ENCODE measurements at regions not wholly inside any gene's neighbourhood (a gene's known extent, or its start where the extent isn't known, plus 50 kb on each side); places are given as distances from the start of the nearest gene placed in this dataset.

GRCh38 chr6:113258771-113259170 lies 598.4 kb upstream of the MARCKS start:
- Mint-ChIP-seq H3K27me3 (ENCODE audit: low read depth, poor library complexity) (peaks cover 4% of the 10 kb centered on the region), H3K4me3 (no peak overlapping the region), H3K4me1 (no peaks in the 10 kb centered on the region), H3K9me3 (peaks cover 36% of the 10 kb centered on the region), H3K27ac (no peak overlapping the region), H3K36me3 (ENCODE audit: low read depth) (peaks cover 1% of the 10 kb centered on the region)
- TF ChIP-seq CTCF (IDR thresholded peaks at IDR 0.05) = no peak
- DNase-seq = no peak

- peaks cover 59% of the 10 kb centered on the region for H3K9me3 Mint-ChIP-seq
- peaks cover 36% of the 10 kb centered on the region for H3K36me3 Mint-ChIP-seq (ENCODE audit: low read depth)
- H3K27ac Mint-ChIP-seq = no peak overlapping the region
- no peak for TF ChIP-seq CTCF (IDR thresholded peaks at IDR 0.05)
- no peaks in the 10 kb centered on the region for H3K4me1 Mint-ChIP-seq
- no peaks in the 10 kb centered on the region for H3K27me3 Mint-ChIP-seq (ENCODE audit: low read depth, poor library complexity)
- no peak overlapping the region for H3K4me3 Mint-ChIP-seq
- no peak for DNase-seq
Observed at GRCh38 chr6:113271437-113271836, 585.7 kb upstream of the MARCKS start.

GRCh38 chr6:113276601-113277000 lies 580.5 kb upstream of the MARCKS start:
- Mint-ChIP-seq H3K27me3 (ENCODE audit: low read depth, poor library complexity) (no peaks in the 10 kb centered on the region), H3K4me3 (no peak overlapping the region), H3K4me1 (no peaks in the 10 kb centered on the region), H3K27ac (no peak overlapping the region), H3K36me3 (ENCODE audit: low read depth) (peaks cover 5% of the 10 kb centered on the region), H3K9me3 (peaks cover 9% of the 10 kb centered on the region)
- DNase-seq = no peak
- no peak for TF ChIP-seq CTCF (IDR thresholded peaks at IDR 0.05)

- H3K36me3 Mint-ChIP-seq (ENCODE audit: low read depth) = peaks cover 5% of the 10 kb centered on the region
- H3K9me3 Mint-ChIP-seq = peaks cover 9% of the 10 kb centered on the region
- H3K4me3 Mint-ChIP-seq = no peak overlapping the region
- no peak overlapping the region for H3K27ac Mint-ChIP-seq
- no peaks in the 10 kb centered on the region for H3K4me1 Mint-ChIP-seq
- no peak for DNase-seq
- no peaks in the 10 kb centered on the region for H3K27me3 Mint-ChIP-seq (ENCODE audit: low read depth, poor library complexity)
- TF ChIP-seq CTCF (IDR thresholded peaks at IDR 0.05) = no peak
Observed at GRCh38 chr6:113277111-113277510, 580.0 kb upstream of the MARCKS start.

GRCh38 chr6:113281014-113281413 lies 576.1 kb upstream of the MARCKS start:
- Mint-ChIP-seq H3K4me1 (no peaks in the 10 kb centered on the region), H3K9me3 (peaks cover 19% of the 10 kb centered on the region), H3K4me3 (no peak overlapping the region), H3K27ac (no peak overlapping the region), H3K36me3 (ENCODE audit: low read depth) (peaks cover 12% of the 10 kb centered on the region), H3K27me3 (ENCODE audit: low read depth, poor library complexity) (no peaks in the 10 kb centered on the region)
- DNase-seq = no peak
- TF ChIP-seq CTCF (IDR thresholded peaks at IDR 0.05) = no peak

- H3K27ac Mint-ChIP-seq = no peak overlapping the region
- H3K4me1 Mint-ChIP-seq = no peaks in the 10 kb centered on the region
- H3K27me3 Mint-ChIP-seq (ENCODE audit: low read depth, poor library complexity) = peaks cover 3% of the 10 kb centered on the region
- peaks cover 16% of the 10 kb centered on the region for H3K36me3 Mint-ChIP-seq (ENCODE audit: low read depth)
- no peak for TF ChIP-seq CTCF (IDR thresholded peaks at IDR 0.05)
- no peak overlapping the region for H3K4me3 Mint-ChIP-seq
- peaks cover 23% of the 10 kb centered on the region for H3K9me3 Mint-ChIP-seq
- DNase-seq = no peak
Observed at GRCh38 chr6:113281431-113281830, 575.7 kb upstream of the MARCKS start.

All from nephron progenitor cell (in vitro differentiated cells).